Islet precursor cell (in vitro differentiated cells): ENCODE measurements at regions not wholly inside any gene's neighbourhood (a gene's known extent, or its start where the extent isn't known, plus 50 kb on each side); places are given as distances from the start of the nearest gene placed in this dataset.

ENCODE experiments used
- DNase-seq: peaks from one replicate; pipeline ENCODE4 v3.0.0-alpha.2; 2018

DNA sequence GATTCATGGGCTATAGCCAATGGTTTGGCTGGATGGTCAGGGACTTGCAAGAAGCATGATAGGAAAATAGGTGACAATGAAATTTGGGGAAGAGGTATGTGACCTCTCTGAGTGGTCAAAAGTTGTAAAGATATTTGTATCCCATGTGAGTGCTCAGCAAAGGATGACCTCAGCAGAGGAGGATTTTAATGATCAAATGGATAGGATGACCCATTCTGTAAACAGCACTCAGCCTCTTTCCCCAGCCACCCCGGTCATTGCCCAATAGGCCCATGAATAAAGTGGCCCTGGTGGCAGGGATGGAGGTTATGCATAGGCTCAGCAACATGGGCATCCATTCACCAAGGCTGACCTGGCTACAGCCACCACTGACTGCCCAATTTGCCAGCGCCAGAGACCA is 138.4 kb upstream of the SPDL1 start:
- no peak for DNase-seq

DNA sequence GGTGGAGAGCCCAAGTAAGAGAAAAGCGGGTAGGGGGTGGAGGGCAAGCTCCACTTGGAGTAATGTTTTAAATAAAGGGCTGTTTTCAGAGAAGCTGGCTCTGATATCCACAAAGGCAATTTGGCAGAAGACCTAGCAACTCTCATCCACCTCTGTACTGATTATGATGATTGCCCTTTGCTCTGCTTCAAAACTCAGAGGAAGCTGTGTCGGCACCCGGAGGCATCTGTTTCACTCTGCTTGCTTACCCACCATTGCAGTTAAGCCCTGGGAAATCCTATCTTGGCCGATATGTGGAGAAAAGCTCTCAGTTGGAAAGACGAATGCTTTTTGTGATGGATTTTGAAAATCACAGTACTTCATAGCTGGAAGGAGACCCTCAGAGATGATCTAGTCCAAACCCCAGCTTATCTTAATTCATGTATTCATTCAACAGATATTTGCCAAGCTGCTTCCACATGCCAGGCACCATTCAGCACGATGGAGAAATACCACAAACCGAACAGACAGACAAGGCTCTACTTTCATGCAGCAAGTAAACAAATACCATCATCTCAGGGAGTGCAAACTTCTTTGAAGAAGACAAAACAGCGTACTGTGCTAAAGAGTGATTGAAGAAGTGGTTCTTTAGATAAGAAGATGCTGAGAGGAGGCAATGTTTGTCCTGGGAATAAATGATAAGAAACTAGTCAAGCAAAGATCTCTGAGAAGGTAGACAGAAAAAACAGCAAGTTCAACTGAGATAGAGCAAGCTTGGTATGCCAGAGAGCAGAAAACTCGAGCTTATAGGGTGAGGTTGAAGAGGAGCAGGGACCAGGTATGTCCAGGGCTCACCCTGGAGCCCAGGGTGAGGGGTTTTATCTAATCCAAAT is 140.4 kb upstream of the SPDL1 start:
- no peak for DNase-seq

DNA sequence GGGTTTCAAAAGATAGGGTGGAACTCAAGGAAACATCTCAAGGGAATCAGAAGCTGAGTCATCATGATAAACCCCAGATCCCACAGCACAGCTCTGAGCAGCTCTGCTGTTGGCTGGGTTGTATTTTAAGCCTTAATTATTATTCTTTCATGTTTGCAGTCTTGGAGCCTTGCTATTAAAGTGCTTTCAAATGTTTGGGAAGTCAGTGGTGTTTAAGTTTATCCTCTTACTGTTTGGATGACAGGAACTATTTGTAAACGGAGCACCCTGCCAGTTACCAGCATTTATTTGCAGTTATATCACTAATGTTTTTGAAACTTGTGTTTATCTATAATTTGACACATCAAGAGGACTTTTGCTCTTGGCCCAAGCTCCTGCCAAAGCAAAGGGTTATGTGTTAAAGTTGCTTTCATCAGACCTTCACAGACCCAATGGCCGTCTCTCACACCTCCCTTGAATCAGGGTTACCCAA is 141.1 kb upstream of the SPDL1 start:
- no peak for DNase-seq

DNA sequence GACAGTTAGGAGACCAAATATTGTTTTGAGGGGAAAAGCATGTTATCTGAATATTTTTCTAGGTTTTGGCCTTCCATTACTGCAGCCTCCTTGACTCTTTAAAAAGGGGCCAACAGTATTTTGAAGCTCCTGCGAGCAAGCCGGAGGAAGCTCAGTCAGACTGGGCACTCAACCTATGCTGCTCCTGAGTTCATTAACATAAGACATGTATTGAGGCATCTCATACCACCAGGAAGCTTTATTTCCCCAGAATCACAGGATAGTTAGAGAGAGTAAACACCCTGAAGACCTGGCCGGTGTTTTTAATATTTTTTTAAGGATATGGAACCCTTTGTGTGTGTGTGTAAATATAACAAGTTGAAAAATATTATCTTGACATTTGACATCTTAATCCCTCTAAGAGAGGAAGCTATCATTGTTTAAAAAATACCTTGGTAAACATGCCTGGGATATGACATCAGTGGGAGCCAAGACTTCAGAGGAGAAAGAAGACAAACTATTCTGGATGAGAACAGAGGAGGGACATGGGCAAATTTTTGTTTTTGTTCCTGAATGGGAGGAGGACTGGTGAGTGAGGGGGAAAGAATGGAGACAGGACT is 139.3 kb upstream of the SLIT3 start:
- no peak for DNase-seq

DNA sequence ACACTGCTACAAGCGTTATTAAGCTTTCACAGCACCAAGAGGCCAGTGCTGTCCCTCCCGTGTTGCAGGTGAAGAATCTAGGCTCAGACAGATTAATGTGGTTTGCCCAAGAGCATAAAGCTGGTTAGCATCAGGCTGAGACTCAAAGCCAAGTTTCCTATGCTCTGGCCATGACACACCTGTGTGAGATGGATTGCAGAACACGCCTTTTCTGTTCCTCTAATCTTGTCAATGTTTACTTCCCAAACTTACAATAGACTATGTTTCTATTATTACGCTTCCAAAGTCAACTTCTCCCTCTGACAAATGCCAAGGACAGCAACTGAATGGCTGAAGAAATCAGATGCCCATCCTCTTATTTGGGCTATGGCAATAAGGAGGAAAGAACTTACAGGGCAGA is 138.4 kb upstream of the SLIT3 start:
- no peak for DNase-seq

DNA sequence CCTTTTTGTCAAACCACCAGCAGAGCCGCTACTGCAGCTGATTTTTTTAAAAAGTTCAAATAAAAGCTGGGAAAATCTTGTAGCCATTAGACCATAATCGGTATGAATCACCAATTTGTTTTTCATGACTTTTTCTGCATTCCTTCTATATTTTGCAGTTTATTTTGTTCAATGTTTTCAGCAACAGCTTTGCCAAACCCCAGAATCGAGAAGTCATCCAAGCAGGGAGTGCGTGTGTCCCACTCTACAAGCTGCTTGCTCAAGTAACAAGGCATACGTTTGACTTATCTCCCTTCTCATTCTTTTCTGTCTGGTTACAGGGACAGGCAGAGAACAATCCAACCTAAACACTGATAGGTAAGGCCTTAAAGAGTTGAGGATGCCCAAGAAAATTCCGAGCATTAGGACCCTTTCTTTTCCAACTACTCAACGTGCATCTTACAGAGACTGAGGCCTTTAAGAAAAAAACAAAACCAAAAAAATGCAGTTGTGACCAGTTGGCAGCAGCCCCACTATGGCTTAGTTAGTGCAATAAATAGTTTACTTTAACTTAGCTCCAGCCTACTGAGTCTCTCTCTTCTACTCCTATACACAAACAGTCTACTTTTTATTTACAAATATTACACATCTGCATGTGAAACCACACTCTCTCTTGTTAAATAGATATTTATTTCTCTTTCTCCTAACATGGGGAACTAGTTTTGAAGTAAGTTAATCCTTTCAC is 134.7 kb upstream of the SLIT3 start:
- no peak for DNase-seq

DNA sequence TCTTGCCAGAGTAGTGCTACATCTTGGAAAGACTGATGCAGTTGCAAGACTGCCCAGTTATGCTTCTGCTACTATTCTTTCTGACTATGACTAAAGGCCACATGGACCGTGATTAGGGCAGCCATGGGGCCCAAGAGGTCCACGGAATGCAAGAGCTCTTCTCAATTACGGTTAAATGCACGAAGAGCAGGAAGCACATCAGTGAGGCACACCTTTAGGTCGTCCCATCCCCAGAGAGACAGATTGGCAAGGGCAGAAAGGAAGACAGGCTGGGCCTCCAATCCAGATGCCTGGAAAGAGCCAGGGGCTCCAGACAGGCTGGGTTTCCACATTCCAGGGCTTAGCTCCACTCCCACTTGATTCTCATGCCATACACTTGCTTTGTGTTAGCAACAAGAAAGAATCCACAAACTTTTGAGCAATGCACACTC is 132.3 kb upstream of the SLIT3 start:
- peak; percentile 65 for DNase-seq

DNA sequence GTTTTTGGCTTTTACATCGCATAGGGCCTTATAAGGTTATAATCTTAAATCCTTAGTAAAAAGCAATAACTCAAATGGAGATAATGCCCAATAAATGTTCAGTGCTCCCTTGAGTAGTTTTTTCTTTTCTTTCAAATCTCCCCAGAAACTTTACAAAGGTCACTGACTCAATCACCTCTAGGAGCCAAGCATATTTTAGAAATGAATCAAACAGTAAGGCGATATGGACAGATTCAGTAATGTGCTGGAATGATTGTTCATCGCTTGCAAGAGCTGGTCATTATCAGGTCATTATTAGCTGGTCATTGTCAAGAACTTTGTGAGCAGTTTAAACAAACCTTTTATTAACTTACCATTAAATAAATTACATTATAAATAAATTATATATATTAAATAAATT is 130.4 kb upstream of the SLIT3 start:
- DNase-seq, result no peak

DNA sequence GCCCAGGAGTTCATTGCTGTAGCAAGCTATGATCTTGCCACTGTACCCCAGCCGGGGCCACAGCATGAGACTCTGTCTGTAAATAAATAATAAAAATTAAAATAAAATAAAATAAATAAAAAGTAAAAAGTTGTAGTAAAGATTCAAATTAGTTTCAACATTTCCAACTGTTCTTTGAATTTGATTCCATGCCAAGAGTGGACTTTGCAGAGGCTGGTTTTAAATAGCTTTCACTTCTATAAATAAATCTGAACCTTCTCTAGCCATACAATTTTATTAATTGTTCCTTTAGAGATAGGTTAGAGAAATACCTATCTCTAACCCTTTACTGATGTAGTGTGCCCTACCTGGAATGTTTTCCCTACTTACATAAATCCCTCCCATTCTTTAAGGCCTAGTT is 129.7 kb upstream of the SLIT3 start:
- no peak for DNase-seq

DNA sequence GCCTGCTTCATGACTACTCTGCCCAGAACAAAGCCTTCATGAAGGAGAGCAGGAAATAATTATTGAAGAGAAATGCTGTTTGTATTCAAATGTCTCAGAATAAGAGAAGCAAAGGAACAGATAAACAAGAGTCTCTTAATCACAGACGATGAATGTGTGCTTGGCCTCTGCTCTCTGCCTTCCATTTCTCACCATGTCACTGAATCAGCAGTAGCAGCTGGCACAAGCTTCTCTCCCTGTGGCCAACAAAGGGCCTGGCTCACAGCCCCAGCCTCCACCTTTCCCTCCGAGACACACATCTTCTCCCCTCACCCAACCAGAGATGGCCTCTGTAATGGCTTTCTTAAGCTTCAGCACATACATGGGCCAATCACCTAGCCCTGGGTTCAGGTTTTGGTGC is 128.1 kb upstream of the SLIT3 start:
- DNase-seq, result no peak

DNA sequence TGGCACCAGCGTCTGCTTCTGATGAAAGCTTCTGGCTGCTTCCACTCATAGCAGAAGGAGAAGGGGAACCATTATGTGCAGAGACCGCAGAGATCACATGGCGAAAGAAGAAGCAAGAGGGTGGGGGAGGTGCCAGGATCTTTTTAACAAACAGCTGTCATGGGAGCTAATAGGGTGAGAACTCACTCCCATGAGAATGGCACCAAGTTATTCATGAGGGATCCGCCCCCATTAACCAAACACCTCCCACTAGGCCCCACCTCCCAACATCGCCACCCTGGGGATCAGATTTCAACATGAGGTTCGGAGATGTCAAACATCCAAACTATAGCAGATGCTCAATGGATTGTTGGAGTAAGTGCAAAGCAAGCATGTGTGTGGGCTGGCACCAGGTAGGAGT is 125.8 kb upstream of the SLIT3 start:
- no peak for DNase-seq

DNA sequence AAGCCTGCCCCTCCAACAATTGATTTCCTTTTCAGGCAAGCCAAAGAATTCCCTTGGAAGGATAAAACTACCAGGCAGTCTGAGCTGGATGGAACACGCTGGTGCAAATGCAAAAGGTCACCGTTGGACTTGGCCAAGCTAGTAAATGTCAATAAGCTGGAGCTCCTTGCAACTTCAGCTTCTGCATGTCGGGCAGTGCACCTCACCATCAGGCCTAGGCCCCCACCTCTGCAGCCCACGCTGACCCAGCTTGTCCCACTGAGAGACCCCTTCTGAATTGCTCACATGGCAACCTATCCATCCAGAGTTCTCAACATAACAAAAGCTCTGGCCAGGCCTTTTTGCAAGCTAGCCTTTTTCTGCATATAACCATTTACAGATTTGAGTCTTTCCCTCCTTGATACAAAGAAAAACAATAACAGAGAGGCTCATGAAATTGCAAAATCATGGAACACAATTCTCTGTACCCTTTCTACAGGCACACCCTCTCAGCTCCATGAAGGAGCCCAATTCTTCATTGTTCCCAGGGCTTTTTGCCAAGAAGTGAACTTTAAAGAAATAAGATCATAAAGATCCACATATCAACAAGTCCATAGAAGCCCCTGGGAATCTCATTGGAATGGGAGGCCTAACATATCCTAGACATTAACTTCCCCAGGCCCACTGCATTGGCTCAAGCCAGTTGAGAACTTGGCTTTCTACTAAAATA is 123.9 kb upstream of the SLIT3 start:
- no peak for DNase-seq

DNA sequence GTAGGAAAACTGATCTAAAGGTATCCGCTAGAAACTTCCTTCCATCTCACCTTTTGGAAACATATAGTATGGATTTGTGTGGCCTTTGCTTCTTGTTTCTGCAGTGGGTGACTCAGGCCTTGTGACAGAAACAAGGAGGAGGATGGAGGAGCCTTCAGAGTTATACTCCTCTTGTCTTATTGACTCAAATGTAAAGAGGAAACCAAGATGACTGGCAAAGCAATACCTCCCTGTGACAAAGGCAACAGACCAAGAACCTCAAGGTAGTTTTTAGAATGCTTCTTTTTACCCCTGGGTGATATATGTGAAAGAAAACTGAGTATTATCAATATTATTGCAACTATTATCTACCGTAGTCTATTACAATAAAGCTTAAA is 123.3 kb upstream of the SLIT3 start:
- no peak for DNase-seq

DNA sequence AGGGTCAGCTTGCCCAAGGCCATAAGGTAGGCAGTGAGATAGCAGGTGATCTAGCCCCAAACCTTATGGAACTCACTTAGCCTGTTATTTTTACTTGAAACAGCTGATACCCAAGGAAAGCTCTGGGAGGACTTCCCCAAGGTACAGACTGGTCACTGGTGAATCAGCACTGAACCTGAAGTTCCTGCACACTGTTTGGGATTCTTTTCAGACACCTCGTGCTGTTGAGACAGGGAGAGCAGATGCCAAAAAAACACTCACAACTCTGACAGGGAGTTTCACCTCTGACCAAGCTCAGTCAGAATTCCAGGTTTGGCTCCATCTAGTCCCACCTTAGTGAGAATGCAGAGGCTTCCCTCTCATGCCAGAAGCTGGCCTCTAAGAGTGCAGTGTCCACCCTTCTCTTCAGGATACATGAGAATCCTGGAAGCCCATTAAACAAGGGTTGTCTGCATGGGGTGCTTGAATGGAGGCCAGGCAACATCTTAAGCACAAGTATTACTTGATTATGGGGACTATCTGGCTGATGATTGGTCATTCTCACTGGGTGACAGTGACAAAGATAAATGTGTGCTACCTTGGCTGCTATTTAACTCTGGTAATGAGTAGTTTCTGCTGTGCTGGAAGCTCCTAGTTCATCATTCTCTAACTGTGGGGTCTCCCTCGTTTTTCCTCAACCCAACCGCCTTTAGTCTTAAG is 122.8 kb upstream of the SLIT3 start:
- DNase-seq, result no peak

DNA sequence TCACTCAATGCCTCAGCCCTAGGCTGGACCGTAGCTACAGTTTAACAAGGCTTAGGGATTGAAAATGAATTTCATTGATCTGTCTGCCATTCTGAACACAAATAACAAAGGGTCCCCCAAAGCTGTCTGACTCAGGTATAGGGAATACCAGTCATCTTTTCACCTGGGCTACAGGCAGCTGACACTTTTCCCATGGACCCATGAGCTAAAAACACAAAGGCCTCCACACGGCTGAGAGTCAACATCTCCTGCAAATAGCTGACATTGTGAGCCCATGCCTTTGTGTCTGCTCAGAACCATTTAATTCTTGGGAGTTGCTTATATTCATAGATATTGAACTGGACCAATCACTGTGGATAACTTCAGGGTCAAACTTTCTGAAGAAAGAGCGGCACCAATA is 121.1 kb upstream of the SLIT3 start:
- no peak for DNase-seq

DNA sequence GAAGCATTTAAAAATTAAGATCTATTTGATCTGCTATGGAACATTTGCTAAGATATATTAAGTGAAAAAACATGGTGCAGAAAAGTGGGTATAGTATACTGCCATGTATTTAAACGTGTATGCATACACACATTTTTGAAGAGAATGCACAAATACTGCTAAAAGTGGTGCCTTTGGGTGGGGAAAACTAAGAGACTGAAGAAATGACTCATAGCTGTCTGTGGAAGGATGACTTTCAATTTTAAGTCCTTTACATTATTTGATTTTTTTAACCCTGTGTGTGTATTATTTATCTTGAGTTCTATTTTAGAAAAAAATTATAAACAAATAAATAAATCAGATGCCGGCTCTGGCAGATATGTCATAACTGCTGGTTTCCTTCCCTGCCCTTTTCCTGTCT is 120.7 kb upstream of the SLIT3 start:
- DNase-seq, result no peak

DNA sequence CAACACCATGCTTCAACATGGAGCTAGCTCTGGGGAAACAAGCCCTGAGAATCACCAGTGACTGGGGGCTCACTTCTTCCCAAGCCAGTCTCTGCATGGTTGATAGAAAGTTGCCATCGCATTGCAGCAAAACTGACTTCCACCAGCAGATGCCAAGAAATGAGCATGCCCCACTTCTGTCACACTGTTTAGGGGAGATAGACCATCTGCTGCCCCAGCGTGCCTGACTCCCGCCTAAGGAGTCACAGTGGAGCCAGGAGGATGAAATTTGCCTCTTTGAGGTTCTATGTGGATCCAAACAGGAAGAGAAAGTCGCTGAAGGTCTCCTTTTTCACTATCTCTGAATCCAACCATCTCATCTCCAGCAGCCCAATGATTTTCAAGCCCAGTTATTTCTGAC is 116.7 kb upstream of the SLIT3 start:
- no peak for DNase-seq

DNA sequence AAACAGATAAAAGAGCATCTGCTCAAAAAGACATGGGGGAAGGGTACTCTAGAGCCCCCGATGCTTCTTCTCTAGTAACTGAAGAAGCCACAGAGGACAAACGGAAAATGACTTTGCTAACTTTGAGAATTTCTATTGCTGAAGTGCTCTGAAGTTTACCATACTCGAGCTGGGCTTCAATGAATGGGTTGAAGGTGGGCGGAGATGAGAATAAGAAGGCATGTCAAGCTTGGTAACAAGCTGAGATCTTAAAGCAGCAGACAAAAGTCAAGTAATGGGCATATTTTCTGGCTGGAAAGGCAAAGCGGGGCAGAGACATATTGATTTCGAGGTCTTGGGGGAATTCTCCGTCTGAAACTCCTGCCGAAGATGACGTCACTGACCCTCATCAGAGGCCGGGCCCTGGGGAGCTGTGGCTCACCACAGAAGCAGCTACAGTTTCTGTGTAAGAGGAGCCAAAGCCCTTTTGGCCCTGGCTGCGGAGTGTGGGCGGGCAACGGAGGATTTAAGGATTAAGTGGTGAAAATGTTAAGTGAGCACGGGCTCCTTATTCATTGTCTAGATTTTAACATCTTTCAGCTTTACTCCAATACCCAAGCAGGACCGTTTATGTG is 115.8 kb upstream of the SLIT3 start:
- DNase-seq, result peak; percentile 62

DNA sequence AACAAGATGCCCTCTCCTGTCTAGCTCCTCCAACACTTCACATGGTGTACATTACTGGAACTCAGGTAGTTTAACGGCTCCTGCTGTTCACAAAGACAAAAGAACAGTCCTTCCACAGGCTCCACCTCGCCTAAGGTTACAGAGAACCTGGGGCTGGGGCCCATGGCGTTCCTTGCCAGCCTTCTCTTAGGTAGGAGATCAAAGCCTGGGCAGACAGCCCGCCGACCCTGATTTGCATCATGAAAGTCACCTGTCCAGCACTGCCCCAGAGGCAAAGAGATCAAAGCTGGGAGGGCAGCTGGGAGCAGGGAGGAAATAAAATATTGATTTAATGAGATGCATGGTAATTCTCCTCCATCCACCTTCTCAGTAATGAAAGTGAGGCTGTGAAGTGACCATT is 115.0 kb upstream of the SLIT3 start:
- DNase-seq, result no peak

DNA sequence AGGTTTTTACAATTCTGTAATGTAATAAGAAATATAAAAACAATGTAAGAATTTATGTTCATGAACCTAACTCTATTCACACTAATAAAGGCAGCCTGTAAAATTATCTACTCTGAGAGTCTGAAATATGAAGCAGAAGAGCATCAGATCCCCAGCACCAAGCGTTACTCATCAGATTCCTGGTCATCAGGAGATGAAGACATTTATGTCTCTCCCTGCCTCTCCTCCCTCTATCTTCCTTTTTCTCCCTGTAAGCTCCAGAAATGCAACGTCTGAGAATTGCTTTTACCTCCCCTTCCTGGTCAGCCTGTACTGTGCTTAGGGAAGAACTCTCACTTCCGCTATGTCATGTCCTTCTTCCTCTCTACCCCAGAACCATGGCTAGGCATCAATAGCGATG is 114.4 kb upstream of the SLIT3 start:
- DNase-seq, result no peak

DNA sequence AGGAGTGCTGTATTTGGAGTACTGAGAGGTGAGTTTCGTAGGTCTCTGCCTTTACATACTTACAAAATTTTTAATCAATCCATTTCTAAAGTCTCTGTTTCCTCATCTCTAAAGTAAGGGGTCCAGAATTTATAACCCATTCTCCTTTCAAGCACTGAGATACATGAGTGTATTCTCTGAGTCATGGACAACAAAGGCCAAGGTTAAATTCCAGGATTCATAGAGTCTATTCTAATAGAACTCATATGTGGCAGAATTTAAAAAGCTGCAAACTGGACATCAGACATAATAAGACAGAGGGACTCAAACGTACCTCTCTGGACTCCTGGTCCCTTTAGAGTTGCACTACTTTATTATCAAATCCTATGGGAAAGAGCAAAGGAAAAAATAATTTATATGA is 112.5 kb upstream of the SLIT3 start:
- no peak for DNase-seq

DNA sequence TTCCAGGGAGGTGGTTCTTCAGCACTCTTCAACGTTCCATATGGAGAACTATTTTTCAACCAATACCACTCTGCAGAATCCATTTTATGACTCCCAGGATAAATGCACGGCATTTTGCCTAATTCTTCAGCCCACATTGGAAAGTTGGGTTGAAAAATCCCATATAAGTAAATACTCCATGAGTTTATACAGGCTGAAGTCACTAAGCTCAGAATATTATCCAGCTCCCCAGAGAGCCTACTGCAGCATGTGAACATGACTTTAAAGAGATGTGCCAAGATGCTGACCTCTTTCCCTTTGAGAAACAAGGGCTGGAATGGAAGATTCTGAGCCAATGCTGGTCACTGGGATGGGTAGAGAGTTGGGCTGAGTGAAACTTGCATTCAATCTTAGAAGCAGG is 111.9 kb upstream of the SLIT3 start:
- DNase-seq, result no peak
